Naive B cell (primary cell): ENCODE measurements at regions not wholly inside any gene's neighbourhood (a gene's known extent, or its start where the extent isn't known, plus 50 kb on each side); places are given as distances from the start of the nearest gene placed in this dataset.
"Not testable (repeated sequence)": the region's sequence is repeated elsewhere in the genome, so short reads cannot be mapped to it uniquely, and the experiment has no call there.

Experiments used
- ATAC-seq, 2 donors: fragments of 150-1000 bp; cut with Tn5 transposase; 2 replicates each; pipeline ENCODE4 v1.10.0; 2021; ENCODE audit warnings: low read depth in 2 of 2, mild to moderate bottlenecking in 2 of 2, moderate library complexity in 2 of 2
- DNase-seq: peaks from one replicate; pipeline ENCODE4 v3.0.0; 2022
- H3K27ac Mint-ChIP-seq, 6 donors: one replicate each; pipeline ENCODE4 v1.8.0; 2020 to 2022; ENCODE audit warnings: mild to moderate bottlenecking in 6 of 6, mixed read lengths in 6 of 6, moderate library complexity in 5 of 6, inconsistent platforms in 2 of 6
- H3K27me3 Mint-ChIP-seq, 3 donors: one replicate each; pipeline ENCODE4 v1.8.0; 2021 to 2022; ENCODE audit warnings: mixed read lengths in 3 of 3, mild to moderate bottlenecking in 1 of 3
- H3K36me3 Mint-ChIP-seq, 2 donors: one replicate each; pipeline ENCODE4 v1.8.0; 2020 to 2022; ENCODE audit warnings: mixed read lengths in 2 of 2, inconsistent platforms in 1 of 2, mild to moderate bottlenecking in 1 of 2
- H3K4me1 Mint-ChIP-seq, 3 donors: one replicate each; pipeline ENCODE4 v1.8.0; 2020 to 2022; ENCODE audit warnings: mixed read lengths in 3 of 3, inconsistent platforms in 1 of 3, mild to moderate bottlenecking in 1 of 3, moderate library complexity in 1 of 3
- H3K4me3 Mint-ChIP-seq, 8 donors: one replicate each; pipeline ENCODE4 v1.8.0; 2020 to 2022; ENCODE audit warnings: mild to moderate bottlenecking in 8 of 8, mixed read lengths in 8 of 8, moderate library complexity in 8 of 8, inconsistent platforms in 2 of 8
- H3K9me3 Mint-ChIP-seq, 7 donors: one replicate each; pipeline ENCODE4 v1.8.0; 2020 to 2022; ENCODE audit warnings: mixed read lengths in 7 of 7, mild to moderate bottlenecking in 5 of 7, inconsistent platforms in 2 of 7, moderate library complexity in 1 of 7

GRCh38 chr20:58575776-58576602 is 60.8 kb upstream of the APCDD1L start:
- Mint-ChIP-seq H3K4me3 (no peak overlapping the region), H3K9me3 (peaks cover 0 to 9% (median 0%) of the 10 kb centered on the region in 7 donors), H3K36me3 (peaks cover 0 to 2% of the 10 kb centered on the region in 2 donors), H3K27me3 (peaks cover 24 to 36% (median 25%) of the 10 kb centered on the region in 3 donors), H3K27ac (no peak overlapping the region), H3K4me1 (peaks cover 0 to 1% (median 0%) of the 10 kb centered on the region in 3 donors)
- ATAC-seq (no peak), DNase-seq (no peak)

GRCh38 chr20:58574469-58574868 is 59.3 kb upstream of the APCDD1L start:
- H3K4me3 Mint-ChIP-seq = no peak overlapping the region
- H3K4me1 Mint-ChIP-seq = peaks cover 0 to 1% (median 0%) of the 10 kb centered on the region in 3 donors
- no peak for ATAC-seq
- H3K36me3 Mint-ChIP-seq = no peaks in the 10 kb centered on the region
- H3K27ac Mint-ChIP-seq = no peak overlapping the region
- no peak for DNase-seq
- H3K27me3 Mint-ChIP-seq = peaks cover 24 to 35% (median 34%) of the 10 kb centered on the region in 3 donors
- H3K9me3 Mint-ChIP-seq = peaks cover 0 to 4% (median 0%) of the 10 kb centered on the region in 7 donors

- ATAC-seq = no peak
- Mint-ChIP-seq H3K9me3 (peaks cover 0 to 2% (median 0%) of the 10 kb centered on the region in 7 donors), H3K4me3 (no peak overlapping the region), H3K4me1 (peaks cover 0 to 1% (median 0%) of the 10 kb centered on the region in 3 donors), H3K36me3 (no peaks in the 10 kb centered on the region), H3K27ac (no peak overlapping the region), H3K27me3 (peaks cover 20 to 40% (median 34%) of the 10 kb centered on the region in 3 donors)
- no peak for DNase-seq
These were observed 58.8 kb upstream of the APCDD1L start for GRCh38 chr20:58573986-58574385.

GRCh38 chr20:58573257-58573656 is 58.1 kb upstream of the APCDD1L start:
- Mint-ChIP-seq H3K36me3 (no peaks in the 10 kb centered on the region), H3K27ac (no peak overlapping the region)

GRCh38 chr20:58572428-58572763 is 57.2 kb upstream of the APCDD1L start:
- not testable (repeated sequence) for H3K4me1 Mint-ChIP-seq, ATAC-seq, H3K4me3 Mint-ChIP-seq, H3K9me3 Mint-ChIP-seq, H3K27ac Mint-ChIP-seq, DNase-seq, H3K36me3 Mint-ChIP-seq
- peaks cover 10 to 50% (median 36%) of the 10 kb centered on the region in 3 donors for H3K27me3 Mint-ChIP-seq

More at GRCh38 chr20:58573257-58573656, 58.1 kb upstream of the APCDD1L start:
- Mint-ChIP-seq H3K4me1 (peaks cover 0 to 1% (median 0%) of the 10 kb centered on the region in 3 donors), H3K4me3 (no peak overlapping the region), H3K27me3 (peaks cover 14 to 42% (median 36%) of the 10 kb centered on the region in 3 donors), H3K9me3 (peaks cover 0 to 2% (median 0%) of the 10 kb centered on the region in 7 donors)
- ATAC-seq (no peak), DNase-seq (no peak)

GRCh38 chr20:58571693-58572427 is 56.7 kb upstream of the APCDD1L start:
- Mint-ChIP-seq H3K9me3 (peaks cover 0 to under 1% (median 0%) of the 10 kb centered on the region in 7 donors), H3K27ac (no peak overlapping the region), H3K4me1 (peaks cover 0 to 1% (median 0%) of the 10 kb centered on the region in 3 donors), H3K36me3 (no peaks in the 10 kb centered on the region), H3K4me3 (peak overlapping the region in 1 of 8 donors; percentile 15), H3K27me3 (peaks cover 7 to 47% (median 36%) of the 10 kb centered on the region in 3 donors)
- ATAC-seq = no peak
- DNase-seq = no peak

- H3K27me3 Mint-ChIP-seq = peaks cover 7 to 48% (median 36%) of the 10 kb centered on the region in 3 donors
- H3K36me3 Mint-ChIP-seq = no peaks in the 10 kb centered on the region
- no peak overlapping the region for H3K4me3 Mint-ChIP-seq
- H3K4me1 Mint-ChIP-seq = peaks cover 0 to 1% (median 0%) of the 10 kb centered on the region in 3 donors
- ATAC-seq (no peak), DNase-seq (no peak)
- peaks cover 0 to 4% (median 0%) of the 10 kb centered on the region in 7 donors for H3K9me3 Mint-ChIP-seq
- H3K27ac Mint-ChIP-seq = no peak overlapping the region
These were observed 56.1 kb upstream of the APCDD1L start for GRCh38 chr20:58571356-58571692.

- H3K27ac Mint-ChIP-seq = peak overlapping the region in 1 of 6 donors; percentile 57
- H3K4me1 Mint-ChIP-seq = peaks cover 0 to under 1% (median 0%) of the 10 kb centered on the region in 3 donors
- H3K36me3 Mint-ChIP-seq = no peaks in the 10 kb centered on the region
- no peak for ATAC-seq
- DNase-seq = no peak
- no peak overlapping the region for H3K4me3 Mint-ChIP-seq
- peaks cover 0 to 4% (median 0%) of the 10 kb centered on the region in 7 donors for H3K9me3 Mint-ChIP-seq
- H3K27me3 Mint-ChIP-seq = peaks cover 7 to 45% (median 34%) of the 10 kb centered on the region in 3 donors
These were observed 55.1 kb upstream of the APCDD1L start for GRCh38 chr20:58570204-58570859.

- no peaks in the 10 kb centered on the region for H3K4me1 Mint-ChIP-seq
- H3K27me3 Mint-ChIP-seq = peaks cover 3 to 37% (median 26%) of the 10 kb centered on the region in 3 donors
- DNase-seq = no peak
- no peak for ATAC-seq
- H3K27ac Mint-ChIP-seq = no peak overlapping the region
- no peak overlapping the region for H3K4me3 Mint-ChIP-seq
- H3K9me3 Mint-ChIP-seq = peaks cover 0 to 4% (median 0%) of the 10 kb centered on the region in 7 donors
- no peaks in the 10 kb centered on the region for H3K36me3 Mint-ChIP-seq
These were observed 54.3 kb upstream of the APCDD1L start for GRCh38 chr20:58569241-58570125.

GRCh38 chr20:58568483-58569240 is 53.5 kb upstream of the APCDD1L start:
- no peak overlapping the region for H3K4me3 Mint-ChIP-seq
- no peak overlapping the region for H3K27ac Mint-ChIP-seq
- ATAC-seq (no peak), DNase-seq (no peak)
- peaks cover 0 to 6% (median 2%) of the 10 kb centered on the region in 7 donors for H3K9me3 Mint-ChIP-seq
- H3K36me3 Mint-ChIP-seq = peaks cover 0 to 2% of the 10 kb centered on the region in 2 donors
- no peaks in the 10 kb centered on the region for H3K4me1 Mint-ChIP-seq
- peaks cover 0 to 35% (median 23%) of the 10 kb centered on the region in 3 donors for H3K27me3 Mint-ChIP-seq

- Mint-ChIP-seq H3K4me3 (no peak overlapping the region), H3K36me3 (peaks cover 0 to 4% of the 10 kb centered on the region in 2 donors), H3K9me3 (peaks cover 0 to 10% (median 3%) of the 10 kb centered on the region in 7 donors), H3K27ac (no peak overlapping the region), H3K4me1 (no peaks in the 10 kb centered on the region), H3K27me3 (peaks cover 5 to 40% (median 23%) of the 10 kb centered on the region in 3 donors)
- no peak for ATAC-seq
- DNase-seq = no peak
These were observed 52.9 kb upstream of the APCDD1L start for GRCh38 chr20:58568126-58568482.

GRCh38 chr20:58567437-58567836 is 52.2 kb upstream of the APCDD1L start:
- DNase-seq (no peak), ATAC-seq (no peak)
- no peak overlapping the region for H3K4me3 Mint-ChIP-seq

More at GRCh38 chr20:58567437-58567836, 52.2 kb upstream of the APCDD1L start:
- Mint-ChIP-seq H3K27ac (no peak overlapping the region), H3K9me3 (peaks cover 0 to 10% (median 3%) of the 10 kb centered on the region in 7 donors), H3K27me3 (peaks cover 5 to 40% (median 23%) of the 10 kb centered on the region in 3 donors), H3K36me3 (peaks cover 0 to 4% of the 10 kb centered on the region in 2 donors), H3K4me1 (no peaks in the 10 kb centered on the region)
